AG04450 (cell line): ENCODE measurements at regions not wholly inside any gene's neighbourhood (a gene's known extent, or its start where the extent isn't known, plus 50 kb on each side); places are given as distances from the start of the nearest gene placed in this dataset.

Source experiments
- CTCF ChIA-PET: fragments of 300-600, 350-600 bp; formaldehyde crosslinking; extraction: SDS; loops from one replicate; lab custom pipeline; 2022; ENCODE audit warnings: antibody characterized with exemption, inconsistent platforms; lab: Charles Lee
- POLR2A ChIA-PET: fragments of 350-600 bp; formaldehyde crosslinking; extraction: SDS; loops from one replicate; lab custom pipeline; 2021; ENCODE audit warnings: antibody characterized with exemption, inconsistent platforms; lab: Yijun Ruan, JAX
- DNase-seq: peaks from one replicate; pipeline ENCODE4 v3.0.0-alpha.2; 2011; ENCODE audit warnings: low read depth, low spot score
- H3K27ac ChIP-seq: one replicate; pipeline ENCODE4 v1.5.1; 2012; ENCODE audit warnings: low read depth, low read length, control low read depth
- H3K27me3 ChIP-seq: one replicate; pipeline ENCODE4 v1.6.0; 2012; ENCODE audit warnings: low read length; ENCODE audit not compliant: control insufficient read depth, insufficient read depth
- H3K4me3 ChIP-seq: 2 replicates; pipeline ENCODE4 v1.5.1; 2011; ENCODE audit warnings: mild to moderate bottlenecking, low read depth, low read length, control low read depth
- H3K9me3 ChIP-seq: 2 replicates; pipeline ENCODE4 v1.5.1; 2012; ENCODE audit warnings: low read length; ENCODE audit not compliant: control insufficient read depth, insufficient read depth
- TF ChIP-seq, protein P1 (sequence below): IDR thresholded peaks from 2 replicates; pipeline ENCODE4 v1.5.1; 2011; ENCODE audit warnings: low read depth, low read length, control low read depth, inconsistent platforms

DNA sequence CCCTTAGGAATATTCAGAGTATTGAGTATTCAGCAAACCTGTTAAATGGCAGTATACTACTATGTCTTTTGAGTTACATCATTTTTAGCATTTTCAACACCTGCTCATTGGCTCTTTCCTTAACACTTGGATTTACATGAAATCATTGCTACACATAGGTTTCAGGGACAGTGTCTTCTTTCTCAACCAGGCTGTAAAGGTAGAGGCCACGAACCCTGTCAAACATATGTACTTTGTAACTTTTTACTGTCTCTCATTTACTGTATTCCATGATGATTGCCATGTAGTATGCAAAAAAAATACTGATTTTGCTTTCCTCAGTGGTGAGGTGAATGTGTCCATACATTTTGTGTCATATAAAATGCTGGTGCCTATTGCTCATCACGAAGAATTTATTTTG lies 264.4 kb downstream of the SLCO4C1 start:
- DNase-seq = no peak
- TF ChIP-seq, protein P1, sequence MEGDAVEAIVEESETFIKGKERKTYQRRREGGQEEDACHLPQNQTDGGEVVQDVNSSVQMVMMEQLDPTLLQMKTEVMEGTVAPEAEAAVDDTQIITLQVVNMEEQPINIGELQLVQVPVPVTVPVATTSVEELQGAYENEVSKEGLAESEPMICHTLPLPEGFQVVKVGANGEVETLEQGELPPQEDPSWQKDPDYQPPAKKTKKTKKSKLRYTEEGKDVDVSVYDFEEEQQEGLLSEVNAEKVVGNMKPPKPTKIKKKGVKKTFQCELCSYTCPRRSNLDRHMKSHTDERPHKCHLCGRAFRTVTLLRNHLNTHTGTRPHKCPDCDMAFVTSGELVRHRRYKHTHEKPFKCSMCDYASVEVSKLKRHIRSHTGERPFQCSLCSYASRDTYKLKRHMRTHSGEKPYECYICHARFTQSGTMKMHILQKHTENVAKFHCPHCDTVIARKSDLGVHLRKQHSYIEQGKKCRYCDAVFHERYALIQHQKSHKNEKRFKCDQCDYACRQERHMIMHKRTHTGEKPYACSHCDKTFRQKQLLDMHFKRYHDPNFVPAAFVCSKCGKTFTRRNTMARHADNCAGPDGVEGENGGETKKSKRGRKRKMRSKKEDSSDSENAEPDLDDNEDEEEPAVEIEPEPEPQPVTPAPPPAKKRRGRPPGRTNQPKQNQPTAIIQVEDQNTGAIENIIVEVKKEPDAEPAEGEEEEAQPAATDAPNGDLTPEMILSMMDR = no peak
- H3K9me3 ChIP-seq = no peaks in the 10 kb centered on the region
- no peaks in the 10 kb centered on the region for H3K27me3 ChIP-seq
- CTCF ChIA-PET = no interaction called here
- no peak overlapping the region for H3K4me3 ChIP-seq
- POLR2A ChIA-PET = no interaction called here
- no peak overlapping the region for H3K27ac ChIP-seq

- H3K27me3 ChIP-seq = no peaks in the 10 kb centered on the region
- peaks cover 12% of the 10 kb centered on the region for H3K9me3 ChIP-seq
- H3K4me3 ChIP-seq = no peak overlapping the region
- H3K27ac ChIP-seq = no peak overlapping the region
- no peak for DNase-seq
- POLR2A ChIA-PET = no interaction called here
- TF ChIP-seq, protein P1 = no peak
- CTCF ChIA-PET = no interaction called here
Observed at GRCh38 chr5:102018690-102019089, 277.4 kb downstream of the SLCO4C1 start.

DNA sequence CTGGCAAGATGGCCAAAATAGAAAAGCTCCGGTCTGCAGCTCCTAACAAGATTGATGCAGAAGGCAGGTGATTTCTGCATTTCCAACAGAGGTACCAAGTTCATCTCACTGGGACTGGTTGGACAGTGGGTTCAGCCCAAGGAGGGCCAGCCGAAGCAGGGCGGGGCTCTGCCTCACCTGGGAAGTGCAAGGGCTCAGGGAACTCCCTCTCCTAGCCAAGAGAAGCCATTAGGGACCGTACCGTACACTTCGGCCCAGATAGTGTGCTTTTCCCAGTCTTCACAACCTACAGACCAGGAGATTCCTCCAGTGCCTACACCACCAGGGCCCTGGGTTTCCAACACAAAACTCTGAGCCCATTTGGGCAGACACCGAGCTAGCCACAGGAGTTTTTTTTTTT lies 277.8 kb downstream of the SLCO4C1 start:
- Histone ChIP-seq H3K27ac (no peak overlapping the region), H3K9me3 (peaks cover 12% of the 10 kb centered on the region), H3K4me3 (no peak overlapping the region), H3K27me3 (no peaks in the 10 kb centered on the region)
- no peak for DNase-seq
- TF ChIP-seq, protein P1 = no peak
- ChIA-PET POLR2A (no interaction called here), CTCF (no interaction called here)

- peaks cover 16% of the 10 kb centered on the region for H3K9me3 ChIP-seq
- ChIA-PET CTCF (no interaction called here), POLR2A (no interaction called here)
- H3K27me3 ChIP-seq = no peaks in the 10 kb centered on the region
- no peak for DNase-seq
- TF ChIP-seq, protein P1 = no peak
- no peak overlapping the region for H3K27ac ChIP-seq
- H3K4me3 ChIP-seq = no peak overlapping the region
Observed at GRCh38 chr5:102014371-102014770, 281.7 kb downstream of the SLCO4C1 start.

- CTCF ChIA-PET = no interaction called here
- TF ChIP-seq, protein P1 = no peak
Observed at GRCh38 chr5:102010644-102011043, 285.4 kb downstream of the SLCO4C1 start.

More at GRCh38 chr5:102010644-102011043, 285.4 kb downstream of the SLCO4C1 start:
- POLR2A ChIA-PET = no interaction called here
- no peaks in the 10 kb centered on the region for H3K27me3 ChIP-seq
- H3K27ac ChIP-seq = no peak overlapping the region
- no peak overlapping the region for H3K4me3 ChIP-seq
- DNase-seq = no peak
- H3K9me3 ChIP-seq = peaks cover 4% of the 10 kb centered on the region; the same call in 1 of the 2 replicates
